ENCODE measurements at regions not wholly inside any gene's neighbourhood (a gene's known extent, or its start where the extent isn't known, plus 50 kb on each side); places are given as distances from the start of the nearest gene placed in this dataset.
A peak's percentile ranks its signal among the peaks of the same experiment; 100 is the strongest.

DNA sequence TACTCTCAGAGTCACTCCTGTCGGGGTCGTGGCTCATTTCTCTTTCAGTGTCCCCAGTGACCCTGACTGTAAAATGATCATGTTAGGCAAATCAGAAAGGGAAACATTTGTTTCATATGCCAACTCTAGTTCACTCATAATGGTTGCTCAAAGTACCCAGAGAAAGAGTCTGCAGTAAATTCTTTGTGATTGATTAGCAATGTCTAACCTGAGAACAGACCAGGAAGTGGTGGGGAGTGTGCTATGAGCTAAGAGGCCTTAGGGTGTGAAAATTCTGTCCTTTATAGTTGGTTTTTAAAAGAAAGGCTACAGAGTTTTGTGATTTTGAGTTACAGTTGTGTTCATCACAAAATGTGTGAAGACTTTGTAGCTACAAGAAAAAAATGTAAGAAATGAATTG lies 108.9 kb downstream of the EDEM1 start:
- peaks cover 0 to 2% of the 10 kb centered on the region in 2 donors for H3K36me3 Mint-ChIP-seq

DNA sequence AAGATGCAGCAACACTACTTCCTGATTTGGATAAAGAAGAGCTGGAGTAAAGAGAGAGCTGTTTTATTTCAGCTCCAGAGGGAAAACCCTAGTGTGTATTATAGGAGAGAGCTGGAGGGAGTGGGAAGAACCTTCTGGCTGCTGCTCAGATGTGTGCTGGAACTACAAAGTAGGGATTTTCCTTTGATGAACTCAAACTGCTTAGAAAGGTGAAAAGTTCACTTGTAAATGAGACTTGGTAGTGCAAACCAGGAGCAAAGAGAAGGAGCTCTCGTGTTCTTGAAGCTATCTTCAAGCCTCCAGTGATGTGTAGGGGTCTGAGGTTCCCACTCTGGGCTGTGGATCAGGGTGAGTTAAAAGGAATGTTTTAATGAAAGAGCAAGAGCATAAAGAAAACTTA lies 110.4 kb downstream of the EDEM1 start:
- H3K9me3 Mint-ChIP-seq = peaks cover 0 to 1% of the 10 kb centered on the region in 2 donors
- DNase-seq (no peak), ATAC-seq (replicated peaks) (peak in 1 of 2 donors; percentile 3)
- H3K4me3 Mint-ChIP-seq = no peak overlapping the region
- no peak overlapping the region for H3K27ac Mint-ChIP-seq
- H3K27me3 Mint-ChIP-seq = peaks cover 0 to 5% of the 10 kb centered on the region in 2 donors
- peaks cover 0 to 2% of the 10 kb centered on the region in 2 donors for H3K36me3 Mint-ChIP-seq
- H3K4me1 Mint-ChIP-seq = peaks cover 4 to 7% of the 10 kb centered on the region in 2 donors

More for the DNA sequence above, 108.9 kb downstream of the EDEM1 start:
- ATAC-seq (replicated peaks) (peak in 1 of 2 donors; percentile 10), DNase-seq (no peak)
- peaks cover 4 to 7% of the 10 kb centered on the region in 2 donors for H3K4me1 Mint-ChIP-seq
- H3K9me3 Mint-ChIP-seq = peaks cover 0 to 1% of the 10 kb centered on the region in 2 donors
- H3K27me3 Mint-ChIP-seq = peaks cover 0 to 10% of the 10 kb centered on the region in 2 donors
- H3K27ac Mint-ChIP-seq = no peak overlapping the region
- no peak overlapping the region for H3K4me3 Mint-ChIP-seq

DNA sequence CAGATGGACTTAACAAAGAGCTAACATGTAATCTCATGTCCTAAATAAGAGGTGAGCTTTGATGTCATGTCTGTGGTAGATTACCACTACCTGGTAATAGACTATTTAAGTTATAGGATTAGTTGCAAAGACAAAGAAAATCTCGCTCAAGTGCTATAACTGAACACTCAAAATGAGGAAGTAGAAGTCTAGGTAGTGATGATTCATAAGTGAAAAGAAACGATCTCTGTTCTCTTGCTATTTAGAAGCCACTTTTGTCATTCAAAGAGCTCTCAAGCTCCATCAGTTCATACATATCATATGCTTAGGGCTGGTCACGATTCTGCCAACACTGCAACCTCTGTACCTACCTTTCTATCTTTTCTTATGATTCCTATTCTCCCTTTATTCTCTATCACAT lies 110.9 kb downstream of the EDEM1 start:
- peak; percentile 98 to 99 for ATAC-seq (replicated peaks)
- H3K4me3 Mint-ChIP-seq = no peak overlapping the region
- H3K27me3 Mint-ChIP-seq = peaks cover 0 to 5% of the 10 kb centered on the region in 2 donors
- peaks cover 4 to 7% of the 10 kb centered on the region in 2 donors for H3K4me1 Mint-ChIP-seq
- H3K27ac Mint-ChIP-seq = no peak overlapping the region
- H3K9me3 Mint-ChIP-seq = peaks cover 0 to 1% of the 10 kb centered on the region in 2 donors
- peaks cover 0 to 2% of the 10 kb centered on the region in 2 donors for H3K36me3 Mint-ChIP-seq
- DNase-seq = no peak

DNA sequence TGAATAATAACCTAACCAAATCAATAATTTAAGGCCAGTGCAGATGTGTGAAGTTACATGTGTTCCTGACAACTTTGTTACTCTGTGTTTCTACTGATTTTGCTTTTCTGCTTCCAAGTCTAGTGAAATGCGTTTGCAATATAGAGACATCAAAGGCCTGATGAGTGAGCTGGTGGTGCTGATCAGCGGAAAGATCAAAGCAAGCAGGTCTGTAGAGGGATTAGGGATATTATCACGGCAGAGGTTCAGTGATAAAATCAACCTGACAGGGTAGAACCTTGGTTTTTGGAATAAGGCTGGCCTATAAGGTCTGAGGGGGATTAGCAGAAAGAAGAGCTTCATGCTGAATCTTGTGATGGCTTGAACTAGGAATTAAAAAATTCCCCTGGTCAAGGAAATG lies 111.7 kb downstream of the EDEM1 start:
- Mint-ChIP-seq H3K9me3 (peaks cover 0 to 1% of the 10 kb centered on the region in 2 donors), H3K36me3 (peaks cover 0 to 2% of the 10 kb centered on the region in 2 donors), H3K27me3 (peaks cover 0 to 5% of the 10 kb centered on the region in 2 donors), H3K4me3 (no peak overlapping the region), H3K4me1 (peaks cover 4 to 7% of the 10 kb centered on the region in 2 donors), H3K27ac (no peak overlapping the region)
- ATAC-seq (replicated peaks) (no peak), DNase-seq (no peak)

DNA sequence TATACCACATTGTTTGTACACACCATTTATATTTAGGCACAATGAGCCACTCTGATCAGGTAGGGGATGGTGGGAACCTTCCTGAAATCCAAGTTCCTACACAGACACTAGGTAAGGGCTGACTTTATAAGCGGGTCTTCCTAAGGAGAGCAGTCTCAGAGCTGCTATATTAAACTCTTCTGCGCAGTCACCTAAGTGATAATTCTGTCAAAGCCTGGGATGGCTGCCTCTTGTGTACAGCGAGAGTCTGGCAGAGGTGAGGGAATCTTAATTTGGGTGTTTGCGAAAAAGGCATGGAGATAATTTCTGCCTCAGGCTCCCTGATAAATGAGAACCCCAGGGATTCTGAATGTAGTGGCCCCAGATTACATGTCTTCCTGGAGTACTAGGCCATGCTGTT lies 113.1 kb downstream of the EDEM1 start:
- Mint-ChIP-seq H3K27me3 (peaks cover 0 to 5% of the 10 kb centered on the region in 2 donors), H3K36me3 (peaks cover 0 to under 1% of the 10 kb centered on the region in 2 donors), H3K27ac (no peak overlapping the region), H3K4me3 (no peak overlapping the region), H3K9me3 (peaks cover 0 to under 1% of the 10 kb centered on the region in 2 donors), H3K4me1 (peaks cover 8 to 13% of the 10 kb centered on the region in 2 donors)
- DNase-seq (no peak), ATAC-seq (replicated peaks) (no peak)

DNA sequence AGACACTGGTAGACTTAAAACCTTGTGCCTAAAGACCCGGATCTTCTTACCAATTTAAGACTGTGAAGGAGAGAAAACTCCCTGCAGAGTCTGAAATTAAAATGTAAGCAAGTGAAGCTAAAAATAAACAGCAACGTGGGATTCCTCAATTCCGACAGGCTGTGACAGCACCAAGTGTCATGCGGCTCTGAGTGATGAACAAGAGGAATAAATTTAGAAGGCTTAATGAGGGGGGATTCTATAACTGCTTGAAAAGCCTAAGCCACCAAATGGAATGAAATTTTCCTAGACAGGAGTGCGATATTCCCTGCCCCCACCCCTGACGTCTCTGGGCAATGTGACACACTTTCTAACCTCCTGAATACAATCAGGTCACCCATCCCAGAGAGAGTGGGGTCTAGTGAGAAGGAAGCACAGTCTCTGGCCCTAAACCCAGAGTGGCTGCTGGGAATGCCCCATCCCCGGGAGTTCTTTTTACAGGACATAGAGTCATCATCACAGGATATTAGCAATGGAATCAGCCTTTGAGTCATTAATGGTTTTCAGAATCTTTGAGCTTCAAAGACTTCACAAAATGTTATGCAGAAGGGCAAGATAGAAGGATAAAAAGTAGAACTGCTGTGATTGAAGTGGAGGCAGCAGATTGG lies 114.3 kb downstream of the EDEM1 start:
- Mint-ChIP-seq H3K9me3 (no peaks in the 10 kb centered on the region), H3K4me3 (no peak overlapping the region), H3K27ac (no peak overlapping the region), H3K36me3 (no peaks in the 10 kb centered on the region), H3K4me1 (peaks cover 8 to 13% of the 10 kb centered on the region in 2 donors), H3K27me3 (peaks cover 0 to 5% of the 10 kb centered on the region in 2 donors)
- DNase-seq (no peak), ATAC-seq (replicated peaks) (no peak)

DNA sequence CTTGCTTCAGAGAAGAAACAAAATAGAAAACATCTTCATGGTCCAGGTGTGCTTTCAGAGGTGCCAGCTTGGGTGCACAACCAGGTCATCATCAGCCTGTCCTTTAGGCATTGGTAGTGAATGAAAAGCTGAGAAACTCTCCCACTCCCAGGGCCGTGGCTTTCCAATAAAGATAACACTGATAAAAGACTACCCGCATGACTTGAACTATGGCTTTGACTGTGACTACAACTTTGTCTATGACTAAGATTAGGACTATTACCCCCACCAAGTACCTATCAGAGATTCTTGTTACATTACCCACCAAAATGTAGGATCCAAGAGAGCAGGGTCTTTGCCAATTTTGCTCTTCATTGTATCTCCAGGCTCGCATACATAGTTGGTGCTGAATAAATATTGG lies 115.2 kb downstream of the EDEM1 start:
- Mint-ChIP-seq H3K4me1 (peaks cover 8 to 12% of the 10 kb centered on the region in 2 donors), H3K4me3 (no peak overlapping the region), H3K9me3 (no peaks in the 10 kb centered on the region), H3K27me3 (peaks cover 0 to 5% of the 10 kb centered on the region in 2 donors), H3K36me3 (no peaks in the 10 kb centered on the region), H3K27ac (no peak overlapping the region)
- DNase-seq (no peak), ATAC-seq (replicated peaks) (no peak)

DNA sequence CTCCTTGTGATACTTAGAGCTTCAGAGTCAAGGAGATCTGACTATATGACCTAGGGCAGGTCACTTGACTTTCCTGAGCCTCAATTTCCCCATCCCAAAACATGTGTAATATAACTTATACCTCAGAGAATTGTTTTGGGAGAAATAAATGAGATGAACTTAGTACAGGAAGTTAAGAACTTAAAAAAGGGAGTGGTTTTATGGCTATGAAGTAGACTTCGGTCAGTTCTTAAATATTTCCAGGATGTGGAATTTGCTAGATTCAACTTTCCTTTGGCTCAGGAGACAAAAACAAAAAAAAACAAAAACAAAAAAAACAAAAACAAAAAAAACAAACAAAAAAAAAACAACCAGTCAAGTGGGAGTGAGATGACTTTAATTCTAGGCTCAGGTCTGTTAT lies 116.7 kb downstream of the EDEM1 start:
- Mint-ChIP-seq H3K4me1 (peaks cover 4 to 6% of the 10 kb centered on the region in 2 donors), H3K27me3 (peaks cover 0 to 5% of the 10 kb centered on the region in 2 donors), H3K9me3 (no peaks in the 10 kb centered on the region), H3K27ac (no peak overlapping the region), H3K36me3 (no peaks in the 10 kb centered on the region), H3K4me3 (no peak overlapping the region)
- ATAC-seq (replicated peaks) (no peak), DNase-seq (no peak)

DNA sequence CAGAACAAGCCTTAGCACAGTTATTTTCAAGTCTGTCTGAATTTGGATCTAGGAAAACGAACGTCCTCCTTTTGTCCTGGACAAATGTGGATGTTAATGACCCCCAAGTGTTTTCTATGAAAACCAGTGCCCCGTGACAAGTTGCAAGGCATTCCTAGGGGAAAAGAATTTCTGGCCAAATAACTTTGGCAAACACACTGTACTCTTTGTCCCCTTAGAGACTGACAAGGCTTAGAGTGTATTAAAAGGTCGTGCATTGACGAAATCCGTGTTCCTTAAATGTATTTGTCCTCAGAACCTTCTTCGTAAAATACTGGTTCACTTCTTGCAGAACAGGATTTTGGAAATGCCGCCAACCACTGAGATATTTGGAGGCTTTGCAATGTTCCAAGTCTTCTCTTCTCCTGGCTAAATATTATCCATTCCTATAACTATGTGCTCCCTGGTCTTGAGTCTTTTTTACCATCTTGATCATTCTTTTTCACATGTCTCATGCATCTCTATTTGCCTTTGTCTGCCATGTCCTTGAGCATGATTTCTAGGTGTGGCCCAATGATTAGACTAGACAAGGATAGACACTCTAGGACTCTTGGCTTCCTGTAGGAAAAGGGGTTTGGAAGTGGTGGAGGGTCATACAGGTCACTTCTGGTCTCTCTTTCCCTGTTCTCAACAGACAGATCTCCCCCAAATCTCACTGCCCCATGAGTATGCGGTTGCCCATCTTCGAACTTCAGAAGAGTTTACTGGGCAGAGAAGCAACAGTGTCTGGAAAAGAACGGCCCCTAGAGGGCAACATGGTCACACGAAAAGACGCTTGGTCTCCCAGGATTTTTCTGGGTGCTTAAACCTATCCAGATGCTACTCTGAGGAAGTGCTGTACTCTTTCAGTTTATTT lies 117.5 kb downstream of the EDEM1 start:
- Mint-ChIP-seq H3K4me1 (peaks cover 4 to 6% of the 10 kb centered on the region in 2 donors), H3K9me3 (no peaks in the 10 kb centered on the region), H3K4me3 (no peak overlapping the region), H3K27me3 (peaks cover 0 to 2% of the 10 kb centered on the region in 2 donors), H3K27ac (no peak overlapping the region), H3K36me3 (no peaks in the 10 kb centered on the region)
- peak; percentile 26 for DNase-seq
- ATAC-seq (replicated peaks) = peak; percentile 82 to 85

DNA sequence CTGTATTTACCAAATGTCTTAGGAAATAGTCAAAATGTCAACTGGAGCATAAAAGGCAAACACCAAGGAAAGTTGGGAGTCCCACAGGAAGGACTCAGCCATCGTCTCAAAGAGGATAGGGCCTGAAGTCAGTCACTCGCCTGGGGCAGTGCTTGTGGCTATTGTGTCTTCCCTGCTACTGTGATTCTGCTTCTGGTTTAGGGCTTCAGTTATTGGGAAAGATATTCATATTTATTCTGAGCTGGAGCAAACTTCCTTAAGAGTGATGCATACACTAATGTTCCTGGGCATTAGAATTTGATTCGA lies 118.1 kb downstream of the EDEM1 start:
- Mint-ChIP-seq H3K27ac (no peak overlapping the region), H3K9me3 (no peaks in the 10 kb centered on the region), H3K4me3 (no peak overlapping the region), H3K27me3 (no peaks in the 10 kb centered on the region), H3K4me1 (peaks cover 4 to 6% of the 10 kb centered on the region in 2 donors), H3K36me3 (no peaks in the 10 kb centered on the region)
- DNase-seq (no peak), ATAC-seq (replicated peaks) (peak; percentile 14 to 20)

DNA sequence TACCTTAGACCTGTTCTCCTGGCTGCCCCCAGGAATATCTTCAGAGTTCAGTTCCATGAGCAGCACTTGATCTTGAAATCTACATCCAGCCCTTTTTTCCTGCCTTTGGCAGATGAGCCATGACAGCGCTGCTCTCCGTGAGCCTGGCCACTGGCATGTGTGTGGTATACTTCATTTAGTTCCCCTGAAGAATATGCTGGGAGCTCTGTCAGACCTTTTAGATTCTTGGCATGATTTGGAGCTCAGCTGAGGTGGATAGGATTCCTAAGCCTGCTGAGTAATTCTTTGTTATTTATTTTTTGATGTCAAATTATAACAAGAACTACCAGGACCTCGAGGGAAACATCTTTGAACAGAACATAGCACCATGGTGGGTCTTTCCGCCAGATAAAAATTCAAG lies 121.7 kb downstream of the EDEM1 start:
- ATAC-seq (replicated peaks) = no peak
- Mint-ChIP-seq H3K4me3 (no peak overlapping the region), H3K27ac (no peak overlapping the region), H3K9me3 (peaks cover 0 to 1% of the 10 kb centered on the region in 2 donors), H3K36me3 (no peaks in the 10 kb centered on the region), H3K4me1 (peaks cover 4 to 6% of the 10 kb centered on the region in 2 donors), H3K27me3 (no peaks in the 10 kb centered on the region)
- no peak for DNase-seq

DNA sequence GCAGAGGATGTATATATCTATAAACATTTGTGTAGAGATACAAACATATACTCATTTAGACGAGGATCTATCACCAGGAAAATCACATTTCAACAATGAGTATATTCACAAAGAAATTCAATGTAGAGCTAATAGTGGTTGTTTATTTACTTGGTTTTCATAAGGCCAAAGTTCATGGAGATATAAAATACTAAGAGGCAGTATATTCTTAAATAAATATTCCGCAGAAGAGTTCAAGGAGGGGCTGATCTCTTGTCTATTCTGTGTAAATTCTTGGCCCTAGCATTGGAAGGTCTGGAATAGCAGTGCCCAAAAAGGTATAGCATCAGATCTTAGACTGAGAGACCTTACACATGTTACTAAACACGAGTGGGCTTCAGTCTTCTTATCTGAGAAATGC lies 122.1 kb downstream of the EDEM1 start:
- Mint-ChIP-seq H3K4me1 (peaks cover 4 to 6% of the 10 kb centered on the region in 2 donors), H3K27me3 (no peaks in the 10 kb centered on the region)
- ATAC-seq (replicated peaks) = no peak

DNA sequence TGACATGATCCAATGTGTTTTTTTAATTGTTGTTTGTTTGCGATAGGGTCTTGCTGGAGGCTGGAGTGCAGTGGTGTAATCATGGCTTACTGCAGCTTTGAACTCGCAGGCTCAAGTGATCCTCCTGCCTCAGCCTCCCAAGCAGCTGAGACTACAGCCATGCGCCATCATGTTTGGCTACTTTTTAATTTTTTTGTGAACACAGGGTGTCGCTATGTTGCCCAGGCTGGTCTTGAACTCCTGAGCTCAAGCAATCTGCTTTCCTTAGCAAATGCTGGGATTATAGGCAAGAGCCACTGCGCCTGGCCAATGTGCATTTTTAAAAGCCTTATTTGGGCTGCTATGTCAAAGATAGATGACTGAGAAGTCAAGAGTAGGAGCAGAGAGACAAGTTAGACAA lies 123.0 kb downstream of the EDEM1 start:
- Mint-ChIP-seq H3K36me3 (no peaks in the 10 kb centered on the region), H3K27ac (no peak overlapping the region), H3K27me3 (no peaks in the 10 kb centered on the region), H3K4me3 (no peak overlapping the region), H3K4me1 (peaks cover under 1 to 1% of the 10 kb centered on the region in 2 donors), H3K9me3 (peaks cover 0 to 1% of the 10 kb centered on the region in 2 donors)
- ATAC-seq (replicated peaks) (no peak), DNase-seq (no peak)

More for the DNA sequence above, 122.1 kb downstream of the EDEM1 start:
- H3K9me3 Mint-ChIP-seq = peaks cover 0 to 1% of the 10 kb centered on the region in 2 donors
- no peak for DNase-seq
- H3K4me3 Mint-ChIP-seq = no peak overlapping the region
- H3K27ac Mint-ChIP-seq = no peak overlapping the region
- no peaks in the 10 kb centered on the region for H3K36me3 Mint-ChIP-seq

DNA sequence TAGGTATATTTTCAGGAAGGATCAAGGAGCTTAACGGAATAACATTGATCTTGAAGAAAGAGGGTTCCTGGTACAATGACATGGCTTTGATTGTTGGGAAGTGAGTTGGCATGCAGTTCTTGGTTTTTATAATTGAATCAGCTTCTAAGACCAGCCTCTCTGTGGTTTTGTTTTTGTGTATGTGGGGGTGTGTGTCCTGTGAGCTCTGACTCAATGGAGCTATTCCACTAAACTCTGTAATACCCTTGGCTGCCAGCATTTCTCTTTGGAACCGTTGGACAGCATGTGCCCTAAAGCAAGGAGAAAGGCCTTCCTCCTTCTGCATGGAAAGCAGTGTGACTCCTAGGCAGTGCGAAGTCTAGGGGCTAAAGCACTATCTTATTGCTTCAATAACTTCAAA lies 124.8 kb downstream of the EDEM1 start:
- Mint-ChIP-seq H3K4me1 (no peaks in the 10 kb centered on the region), H3K27me3 (no peaks in the 10 kb centered on the region), H3K9me3 (peaks cover 0 to 1% of the 10 kb centered on the region in 2 donors), H3K4me3 (no peak overlapping the region), H3K36me3 (no peaks in the 10 kb centered on the region), H3K27ac (no peak overlapping the region)
- no peak for DNase-seq
- no peak for ATAC-seq (replicated peaks)

DNA sequence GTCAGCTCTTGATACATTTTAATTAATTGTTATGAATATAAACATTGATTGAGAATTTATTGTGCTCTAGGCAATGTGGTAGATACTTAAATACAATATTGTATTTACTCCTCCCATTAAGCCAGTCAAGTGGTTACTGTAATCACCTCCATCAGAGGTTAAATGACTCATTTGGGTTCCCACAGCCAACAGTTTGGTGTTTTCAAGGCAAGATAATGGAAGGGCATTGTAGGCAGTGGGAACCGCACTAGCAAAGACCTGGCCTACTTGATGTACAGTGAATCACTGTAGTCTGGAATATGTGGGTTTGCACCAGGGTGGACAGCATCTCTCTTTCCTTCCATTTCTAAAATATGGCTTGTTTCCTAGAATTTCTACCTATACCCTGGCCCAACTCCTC lies 127.4 kb downstream of the EDEM1 start:
- Mint-ChIP-seq H3K36me3 (peaks cover 0 to 2% of the 10 kb centered on the region in 2 donors), H3K27ac (no peak overlapping the region), H3K4me1 (peaks cover 0 to 3% of the 10 kb centered on the region in 2 donors), H3K27me3 (peaks cover 0 to 5% of the 10 kb centered on the region in 2 donors), H3K4me3 (no peak overlapping the region), H3K9me3 (peaks cover 0 to 1% of the 10 kb centered on the region in 2 donors)
- DNase-seq (no peak), ATAC-seq (replicated peaks) (no peak)

Data from stimulated activated naive B cell treated with anti-CD40 and anti-IgM and Interleukin-4, amounts not matched to agents 10 μg/mL and 1 μg/mL and 100 μg/mL, for 72 hours (primary cell).